H9 (cell line): ENCODE measurements at regions not wholly inside any gene's neighbourhood (a gene's known extent, or its start where the extent isn't known, plus 50 kb on each side); places are given as distances from the start of the nearest gene placed in this dataset.

Experiments used
- DNase-seq: peaks from one replicate; pipeline ENCODE4 v3.0.0-alpha.2; 2017
- H2AFZ ChIP-seq: one replicate; pipeline ENCODE4 v1.6.1; 2013; ENCODE audit warnings: mild to moderate bottlenecking, low read length, control low read depth, moderate library complexity
- H2AK5ac ChIP-seq: 2 replicates; pipeline ENCODE4 v1.6.1; 2013; ENCODE audit warnings: low read length, control low read depth, mixed read lengths; ENCODE audit not compliant: insufficient read length
- H2BK120ac ChIP-seq: one replicate; pipeline ENCODE4 v1.6.1; 2013; ENCODE audit warnings: low read depth, mild to moderate bottlenecking, low read length, control low read depth, inconsistent platforms; ENCODE audit not compliant: poor library complexity, severe bottlenecking
- H2BK12ac ChIP-seq: 2 replicates; pipeline ENCODE4 v1.6.1; 2013; ENCODE audit warnings: low read length, control low read depth, mixed read lengths, low read depth; ENCODE audit not compliant: insufficient read length
- H2BK15ac ChIP-seq: 2 replicates; pipeline ENCODE4 v1.6.1; 2013; ENCODE audit warnings: low read depth, low read length, control low read depth
- H2BK20ac ChIP-seq: one replicate; pipeline ENCODE4 v1.6.1; 2013; ENCODE audit warnings: low read depth, mild to moderate bottlenecking, low read length, control low read depth, inconsistent platforms; ENCODE audit not compliant: poor library complexity, severe bottlenecking
- H2BK5ac ChIP-seq: 2 replicates; pipeline ENCODE4 v1.6.1; 2013; ENCODE audit warnings: low read length, control low read depth, mixed read lengths; ENCODE audit not compliant: insufficient read length
- H3K14ac ChIP-seq: 2 replicates; pipeline ENCODE4 v1.6.1; 2013; ENCODE audit warnings: low read length, control low read depth; ENCODE audit not compliant: insufficient read depth
- H3K18ac ChIP-seq: 2 replicates; pipeline ENCODE4 v1.6.1; 2013; ENCODE audit warnings: low read depth, mild to moderate bottlenecking, mixed read lengths, low read length, control low read depth; ENCODE audit not compliant: insufficient read length
- H3K23ac ChIP-seq: 2 replicates; pipeline ENCODE4 v1.6.1; 2013; ENCODE audit warnings: low read length, control low read depth, mixed read lengths, low read depth; ENCODE audit not compliant: insufficient read length
- H3K23me2 ChIP-seq: 2 replicates; pipeline ENCODE4 v1.6.1; 2013; ENCODE audit warnings: low read depth, mild to moderate bottlenecking, mixed read lengths, low read length, control low read depth; ENCODE audit not compliant: insufficient read length, poor library complexity, severe bottlenecking
- H3K27ac ChIP-seq: 2 replicates; pipeline ENCODE4 v1.5.1; 2013; ENCODE audit warnings: low read length, control low read depth, mixed read lengths, low read depth; ENCODE audit not compliant: insufficient read length
- H3K27me3 ChIP-seq: 2 replicates; pipeline ENCODE4 v1.6.1; 2013; ENCODE audit warnings: low read length, control low read depth, inconsistent platforms; ENCODE audit not compliant: insufficient read depth
- H3K4ac ChIP-seq: 2 replicates; pipeline ENCODE4 v1.6.1; 2013; ENCODE audit warnings: low read depth, mild to moderate bottlenecking, control low read depth, inconsistent platforms, low read length, moderate library complexity
- H3K4me1 ChIP-seq: 2 replicates; pipeline ENCODE4 v1.6.1; 2013; ENCODE audit warnings: low read length, control low read depth, inconsistent platforms; ENCODE audit not compliant: insufficient read depth
- H3K4me2 ChIP-seq: 2 replicates; pipeline ENCODE4 v1.6.1; 2013; ENCODE audit warnings: low read length, control low read depth, mixed read lengths; ENCODE audit not compliant: insufficient read length, insufficient read depth
- H3K56ac ChIP-seq: 2 replicates; pipeline ENCODE4 v1.6.1; 2013; ENCODE audit warnings: low read depth, mild to moderate bottlenecking, mixed read lengths, low read length, control low read depth; ENCODE audit not compliant: insufficient read length
- H3K79me1 ChIP-seq: 2 replicates; pipeline ENCODE4 v1.6.1; 2013; ENCODE audit warnings: low read depth, mild to moderate bottlenecking, moderate library complexity, low read length, control low read depth, inconsistent platforms; ENCODE audit not compliant: insufficient read depth, poor library complexity, severe bottlenecking
- H3K79me2 ChIP-seq: 2 replicates; pipeline ENCODE4 v1.6.1; 2013; ENCODE audit warnings: low read length, control low read depth, inconsistent platforms; ENCODE audit not compliant: insufficient read depth
- H3K9ac ChIP-seq: 2 replicates; pipeline ENCODE4 v1.6.1; 2013; ENCODE audit warnings: low read length, control low read depth, mixed read lengths; ENCODE audit not compliant: insufficient read length; ENCODE audit errors: extremely low read depth
- H3K9me3 ChIP-seq: one replicate; pipeline ENCODE4 v1.6.1; 2013; ENCODE audit warnings: low read depth, low read length, inconsistent platforms; ENCODE audit not compliant: control insufficient read depth
- H3T11ph ChIP-seq: one replicate; pipeline ENCODE4 v1.6.1; 2013; ENCODE audit warnings: mild to moderate bottlenecking, low read length, control low read depth, inconsistent platforms
- H4K20me1 ChIP-seq: one replicate; pipeline ENCODE4 v1.6.1; 2013; ENCODE audit not compliant: control insufficient read depth, insufficient read length, insufficient read depth
- H4K5ac ChIP-seq: 2 replicates; pipeline ENCODE4 v1.6.1; 2013; ENCODE audit warnings: low read depth, mild to moderate bottlenecking, mixed read lengths, low read length, control low read depth; ENCODE audit not compliant: insufficient read length
- H4K8ac ChIP-seq: replicated peaks from 2 replicates; pipeline ENCODE4 v1.6.1; 2013; ENCODE audit warnings: low read length, control low read depth, mixed read lengths, low read depth; ENCODE audit not compliant: insufficient read length
- H4K91ac ChIP-seq: 2 replicates; pipeline ENCODE4 v1.6.1; 2013; ENCODE audit warnings: low read depth, mild to moderate bottlenecking, moderate library complexity, mixed read lengths, low read length, control low read depth; ENCODE audit not compliant: insufficient read length
- H3K27ac Mint-ChIP-seq, 3 experiments: 2 replicates in 2 of 3; 3 replicates in 1 of 3; pipeline ENCODE4 v1.8.0; 2020 to 2021; ENCODE audit warnings: mixed read lengths in 3 of 3, mild to moderate bottlenecking in 1 of 3, moderate library complexity in 1 of 3
- H3K27me3 Mint-ChIP-seq: 2 replicates; pipeline ENCODE4 v1.8.0; 2021; ENCODE audit warnings: low read depth, mild to moderate bottlenecking, moderate library complexity, mixed read lengths
- H3K36me3 Mint-ChIP-seq, 3 experiments: 2 replicates in 2 of 3; 3 replicates in 1 of 3; pipeline ENCODE4 v1.8.0; 2020 to 2021; ENCODE audit warnings: low read depth in 3 of 3, mixed read lengths in 3 of 3; ENCODE audit not compliant: insufficient read depth in 1 of 3
- H3K4me1 Mint-ChIP-seq, 2 experiments: 2 replicates each; pipeline ENCODE4 v1.8.0; 2020; ENCODE audit warnings: mixed read lengths in 2 of 2
- H3K4me3 Mint-ChIP-seq, 2 experiments: 2 replicates in 1 of 2; 3 replicates in 1 of 2; pipeline ENCODE4 v1.8.0; 2020 to 2021; ENCODE audit warnings: mild to moderate bottlenecking in 2 of 2, mixed read lengths in 2 of 2, moderate library complexity in 1 of 2
- H3K9me3 Mint-ChIP-seq, 2 experiments: 2 replicates in 1 of 2; 3 replicates in 1 of 2; pipeline ENCODE4 v1.8.0; 2020; ENCODE audit warnings: mild to moderate bottlenecking in 2 of 2, mixed read lengths in 2 of 2, moderate library complexity in 1 of 2
- CTCF ChIP-seq: fragments of 200-600 bp; sonication (generic); conservative IDR thresholded peaks from 3 replicates; pipeline ENCODE4 v1.8.0; 2021; ENCODE audit warnings: antibody characterized with exemption, mild to moderate bottlenecking
- WGBS: extraction: QIAGEN DNeasy Blood & Tissue Kit; methylation state at CpG from one replicate; pipeline ENCODE4 v1.1.7; 2013; ENCODE audit warnings: missing lambda C conversion rate, low lambda C conversion rate, mixed read lengths; ENCODE audit not compliant: insufficient read length; ENCODE audit errors: extremely low coverage; 5-methylcytosine and 5-hydroxymethylcytosine counted together

GRCh38 chr7:17706275-17706674 lies 234.0 kb downstream of the SNX13 start:
- Histone ChIP-seq H2BK5ac (no peak overlapping the region), H3K4me1 (no peaks in the 10 kb centered on the region), H3K23ac (no peak overlapping the region), H3K23me2 (no peaks in the 10 kb centered on the region), H2BK120ac (no peak overlapping the region), H2BK20ac (no peak overlapping the region), H3K27ac (no peak overlapping the region), H2BK12ac (no peak overlapping the region), H4K8ac (no peak overlapping the region), H3K79me1 (no peaks in the 10 kb centered on the region), H4K91ac (no peak overlapping the region), H3K27me3 (no peaks in the 10 kb centered on the region), H3K14ac (no peak overlapping the region), H3K4ac (no peak overlapping the region), H4K5ac (no peak overlapping the region), H3K56ac (no peak overlapping the region), H3K4me2 (no peak overlapping the region), H4K20me1 (no peaks in the 10 kb centered on the region), H3K9ac (no peak overlapping the region), H3K9me3 (no peaks in the 10 kb centered on the region), H2AK5ac (no peak overlapping the region), H2AFZ (no peak overlapping the region), H3T11ph (no peak overlapping the region), H2BK15ac (no peak overlapping the region), H3K79me2 (no peaks in the 10 kb centered on the region), H3K18ac (no peak overlapping the region)
- Mint-ChIP-seq H3K4me3 (no peak overlapping the region), H3K27ac (no peak overlapping the region), H3K4me1 (peaks cover 8 to 14% of the 10 kb centered on the region in 2 experiments), H3K27me3 (no peaks in the 10 kb centered on the region), H3K36me3 (no peaks in the 10 kb centered on the region), H3K9me3 (peaks cover 0 to 2% of the 10 kb centered on the region in 2 experiments; a peak in 2 of 5 replicates)
- WGBS, result no CpG with 5 or more reads among the region's 4 CpGs
- TF ChIP-seq CTCF, result no peak
- no peak for DNase-seq
